GM19043 (cell line): ENCODE measurements at regions not wholly inside any gene's neighbourhood (a gene's known extent, or its start where the extent isn't known, plus 50 kb on each side); places are given as distances from the start of the nearest gene placed in this dataset.

Experiments
- ATAC-seq: cut with Tn5 transposase; IDR thresholded peaks from one replicate; pipeline ENCODE4 v1.9.1; 2021; ENCODE audit warnings: low read depth; ENCODE audit not compliant: unreplicated experiment

GRCh38 chr4:57448452-57448851 lies 338.3 kb upstream of the IGFBP7 start:
- no peak for ATAC-seq

GRCh38 chr4:57446266-57446665 lies 336.1 kb upstream of the IGFBP7 start:
- ATAC-seq, result no peak

- no peak for ATAC-seq
Measured at GRCh38 chr4:57445686-57446085, 335.5 kb upstream of the IGFBP7 start.

- ATAC-seq, result no peak
Measured at GRCh38 chr4:57444671-57445070, 334.5 kb upstream of the IGFBP7 start.

GRCh38 chr4:57443787-57444186 lies 333.6 kb upstream of the IGFBP7 start:
- ATAC-seq, result no peak

GRCh38 chr4:57443308-57443707 lies 333.1 kb upstream of the IGFBP7 start:
- no peak for ATAC-seq

GRCh38 chr4:57442831-57443291 lies 332.7 kb upstream of the IGFBP7 start:
- ATAC-seq, result no peak

GRCh38 chr4:57442241-57442640 lies 332.1 kb upstream of the IGFBP7 start:
- ATAC-seq, result no peak

- ATAC-seq, result no peak
Measured at GRCh38 chr4:57437649-57438048, 327.5 kb upstream of the IGFBP7 start.

- no peak for ATAC-seq
Measured at GRCh38 chr4:57435300-57435699, 325.1 kb upstream of the IGFBP7 start.

GRCh38 chr4:57430726-57431125 lies 320.5 kb upstream of the IGFBP7 start:
- ATAC-seq, result no peak

GRCh38 chr4:57426779-57427395 lies 316.7 kb upstream of the IGFBP7 start:
- peak; percentile 77 for ATAC-seq

- ATAC-seq, result no peak
Measured at GRCh38 chr4:57425610-57426009, 315.4 kb upstream of the IGFBP7 start.

- ATAC-seq, result no peak
Measured at GRCh38 chr4:57424232-57424897, 314.2 kb upstream of the IGFBP7 start.

- no peak for ATAC-seq
Measured at GRCh38 chr4:57418133-57418532, 307.9 kb upstream of the IGFBP7 start.

GRCh38 chr4:57412259-57413054 lies 302.3 kb upstream of the IGFBP7 start:
- no peak for ATAC-seq

GRCh38 chr4:57410331-57411052 lies 300.3 kb upstream of the IGFBP7 start:
- no peak for ATAC-seq

- ATAC-seq, result no peak
Measured at GRCh38 chr4:57405359-57405758, 295.2 kb upstream of the IGFBP7 start.

GRCh38 chr4:57404483-57404882 lies 294.3 kb upstream of the IGFBP7 start:
- no peak for ATAC-seq

- ATAC-seq, result no peak
Measured at GRCh38 chr4:57403591-57403990, 293.4 kb upstream of the IGFBP7 start.

- ATAC-seq, result no peak
Measured at GRCh38 chr4:57401586-57401985, 291.4 kb upstream of the IGFBP7 start.
